ENCODE measurements at regions not wholly inside any gene's neighbourhood (a gene's known extent, or its start where the extent isn't known, plus 50 kb on each side); places are given as distances from the start of the nearest gene placed in this dataset.

DNA sequence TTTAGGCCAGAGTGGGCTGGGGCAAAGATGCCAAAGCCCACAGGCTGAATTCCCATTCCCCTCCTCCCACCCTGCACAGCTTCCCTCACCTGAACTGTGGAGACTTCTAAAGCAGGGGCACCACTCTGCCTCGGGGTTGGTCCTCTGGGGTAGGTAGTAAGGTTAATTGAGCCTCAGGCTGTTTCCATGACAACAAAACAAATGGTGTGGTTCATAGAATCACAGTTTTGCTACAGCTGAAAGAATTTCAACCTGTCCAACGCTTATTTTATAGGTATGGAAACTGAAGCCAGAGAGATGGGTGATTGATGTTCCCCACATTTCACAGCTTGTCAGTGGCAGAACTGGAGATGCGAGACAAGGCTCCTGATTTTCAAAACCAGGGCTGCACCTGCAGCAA, 109.5 kb downstream of the SNX19 start:
- TF ChIP-seq GATA3 (IDR thresholded peaks at IDR 0.05; ENCODE audit: low read depth, low read length) = no peak
- TF ChIP-seq GATA2 (IDR thresholded peaks at IDR 0.05; ENCODE audit: low read depth, low read length) = no peak

Data from SH-SY5Y (cell line).